ENCODE measurements at regions not wholly inside any gene's neighbourhood (a gene's known extent, or its start where the extent isn't known, plus 50 kb on each side); places are given as distances from the start of the nearest gene placed in this dataset.
"Not testable (repeated sequence)": the region's sequence is repeated elsewhere in the genome, so short reads cannot be mapped to it uniquely, and the experiment has no call there.

DNA sequence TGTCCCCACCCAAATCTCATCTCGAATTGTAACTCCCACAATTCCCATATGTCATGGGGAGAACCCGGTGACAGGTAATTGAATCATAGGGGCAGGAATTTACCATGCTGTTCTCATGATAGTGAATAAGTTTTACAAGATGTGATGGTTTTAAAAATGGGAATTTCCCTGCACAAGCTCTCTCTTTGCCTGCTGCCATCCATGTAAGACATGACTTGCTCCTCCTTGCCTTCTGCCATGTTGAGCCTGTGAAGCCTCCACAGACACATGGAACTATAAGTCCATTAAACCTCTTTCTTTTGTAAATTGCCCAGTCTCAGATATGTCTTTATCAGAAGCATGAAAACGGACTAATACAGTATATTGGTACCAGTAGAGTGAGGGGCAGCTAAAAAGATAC lies 546.9 kb downstream of the ZNF385D start:
- TF ChIP-seq CTCF (conservative IDR thresholded peaks at IDR 0.05 in 1 of 2, IDR thresholded peaks at IDR 0.05 in 1 of 2; ENCODE audit: extremely low read depth in 1 of 2, insufficient read depth in 1 of 2, low read depth in 1 of 2, low read length in 2 of 2); EZH2 (IDR thresholded peaks at IDR 0.05; ENCODE audit: borderline replicate concordance, low read length): not testable (repeated sequence)

Data from mammary epithelial cell (primary cell).